ENCODE measurements at regions not wholly inside any gene's neighbourhood (a gene's known extent, or its start where the extent isn't known, plus 50 kb on each side); places are given as distances from the start of the nearest gene placed in this dataset.

DNA sequence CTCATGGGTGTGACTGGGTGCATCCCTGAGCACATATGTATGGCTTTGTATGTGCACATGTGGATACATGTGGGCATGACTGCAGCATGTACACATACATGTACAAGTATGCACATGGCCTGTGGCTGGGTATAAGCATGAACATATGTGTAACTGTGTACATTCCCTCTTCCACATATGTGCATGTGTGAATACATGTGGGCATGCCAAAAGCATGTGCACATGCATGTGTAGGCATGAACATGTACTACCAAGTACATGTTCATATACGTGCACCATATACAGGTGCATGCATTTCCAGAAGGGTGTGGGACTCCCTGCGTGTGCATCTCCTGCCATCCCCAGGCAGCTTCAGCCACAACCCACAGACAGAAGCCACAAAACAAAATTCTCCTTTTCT, 208.2 kb downstream of the MN1 start:
- Histone ChIP-seq H2BK5ac (ENCODE audit: low read depth, low read length, poor library complexity, severe bottlenecking) (no peak overlapping the region), H3K14ac (ENCODE audit: low read length in 2 of 2) (no peak overlapping the region), H3K4me3 (ENCODE audit: insufficient read depth in 1 of 2, low read depth in 1 of 2, low read length in 2 of 2) (no peak overlapping the region), H2BK120ac (ENCODE audit: low read depth, low read length) (no peak overlapping the region), H3K27ac (ENCODE audit: low read length, poor library complexity, severe bottlenecking) (no peak overlapping the region), H4K8ac (ENCODE audit: low read length) (no peak overlapping the region), H2AK5ac (ENCODE audit: low read length, severe bottlenecking) (no peak overlapping the region), H2BK15ac (ENCODE audit: low read depth, poor library complexity, severe bottlenecking) (no peak overlapping the region), H3K18ac (ENCODE audit: low read depth in 1 of 2, low read length in 2 of 2) (no peak overlapping the region), H3K27me3 (ENCODE audit: control insufficient read depth in 1 of 2, insufficient read depth in 1 of 2, low read length in 2 of 2) (peaks cover 0 to 12% of the 10 kb centered on the region in 2 experiments), H3K23ac (ENCODE audit: low read length in 2 of 2) (no peak overlapping the region), H4K91ac (ENCODE audit: low read length) (no peak overlapping the region), H3K9me3 (ENCODE audit: control insufficient read depth, low read length) (no peaks in the 10 kb centered on the region), H3K4me2 (ENCODE audit: low read length, poor library complexity, severe bottlenecking) (no peak overlapping the region), H2BK12ac (ENCODE audit: low read length in 2 of 2) (no peak overlapping the region), H2AFZ (ENCODE audit: low read depth, low read length) (no peak overlapping the region), H3K36me3 (ENCODE audit: control insufficient read depth in 1 of 2, insufficient read depth in 2 of 2, low read depth in 1 of 2, low read length in 2 of 2) (no peaks in the 10 kb centered on the region), H3K4me1 (ENCODE audit: control insufficient read depth, insufficient read depth, low read depth, low read length) (no peaks in the 10 kb centered on the region), H3K79me1 (replicated peaks; ENCODE audit: low read length, poor library complexity, severe bottlenecking) (no peaks in the 10 kb centered on the region), H3K9ac (ENCODE audit: low read length) (no peak overlapping the region), H3K4ac (ENCODE audit: low read depth in 1 of 2, low read length in 2 of 2) (no peak overlapping the region)
- WGBS, result 91% methylated on average over 2 of the region's 2 CpGs
- no peak for DNase-seq

DNA sequence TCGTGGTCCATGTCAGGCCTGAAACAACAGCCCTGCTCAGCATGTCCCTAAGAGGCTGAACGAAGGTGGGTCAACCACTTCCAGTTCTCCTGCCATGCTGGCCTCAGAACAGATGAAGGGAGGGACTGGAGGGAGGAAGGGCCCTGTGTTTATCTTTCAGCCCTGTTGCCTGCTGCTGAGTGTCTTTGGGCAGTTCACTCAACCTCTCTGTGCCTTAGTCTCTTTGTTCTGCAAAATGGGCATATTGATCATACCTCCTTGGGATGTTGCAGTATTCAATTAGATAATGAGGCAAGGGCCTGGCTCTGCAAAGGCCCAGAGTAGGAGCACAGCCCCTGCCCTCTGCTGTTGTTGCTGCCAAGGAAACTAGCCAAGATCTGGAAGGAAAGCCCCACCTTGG, 207.5 kb downstream of the MN1 start:
- Histone ChIP-seq H3K23ac (ENCODE audit: low read length in 2 of 2) (no peak overlapping the region), H2BK12ac (ENCODE audit: low read length in 2 of 2) (no peak overlapping the region), H2BK15ac (ENCODE audit: low read depth, poor library complexity, severe bottlenecking) (no peak overlapping the region), H3K14ac (ENCODE audit: low read length in 2 of 2) (no peak overlapping the region), H3K4me2 (ENCODE audit: low read length, poor library complexity, severe bottlenecking) (no peak overlapping the region), H3K9ac (ENCODE audit: low read length) (no peak overlapping the region), H3K36me3 (ENCODE audit: control insufficient read depth in 1 of 2, insufficient read depth in 2 of 2, low read depth in 1 of 2, low read length in 2 of 2) (no peaks in the 10 kb centered on the region), H2AFZ (ENCODE audit: low read depth, low read length) (no peak overlapping the region), H2BK120ac (ENCODE audit: low read depth, low read length) (no peak overlapping the region), H3K4ac (ENCODE audit: low read depth in 1 of 2, low read length in 2 of 2) (no peak overlapping the region), H3K27ac (ENCODE audit: low read length, poor library complexity, severe bottlenecking) (no peak overlapping the region), H2BK5ac (ENCODE audit: low read depth, low read length, poor library complexity, severe bottlenecking) (no peak overlapping the region), H3K18ac (ENCODE audit: low read depth in 1 of 2, low read length in 2 of 2) (no peak overlapping the region), H3K4me1 (ENCODE audit: control insufficient read depth, insufficient read depth, low read depth, low read length) (no peaks in the 10 kb centered on the region), H4K91ac (ENCODE audit: low read length) (no peak overlapping the region), H3K79me1 (replicated peaks; ENCODE audit: low read length, poor library complexity, severe bottlenecking) (no peaks in the 10 kb centered on the region), H2AK5ac (ENCODE audit: low read length, severe bottlenecking) (no peak overlapping the region), H4K8ac (ENCODE audit: low read length) (no peak overlapping the region), H3K27me3 (ENCODE audit: control insufficient read depth in 1 of 2, insufficient read depth in 1 of 2, low read length in 2 of 2) (peaks cover 0 to 12% of the 10 kb centered on the region in 2 experiments), H3K9me3 (ENCODE audit: control insufficient read depth, low read length) (no peaks in the 10 kb centered on the region), H3K4me3 (ENCODE audit: insufficient read depth in 1 of 2, low read depth in 1 of 2, low read length in 2 of 2) (no peak overlapping the region)
- 83% methylated on average over 2 of the region's 2 CpGs for WGBS
- DNase-seq, result no peak

DNA sequence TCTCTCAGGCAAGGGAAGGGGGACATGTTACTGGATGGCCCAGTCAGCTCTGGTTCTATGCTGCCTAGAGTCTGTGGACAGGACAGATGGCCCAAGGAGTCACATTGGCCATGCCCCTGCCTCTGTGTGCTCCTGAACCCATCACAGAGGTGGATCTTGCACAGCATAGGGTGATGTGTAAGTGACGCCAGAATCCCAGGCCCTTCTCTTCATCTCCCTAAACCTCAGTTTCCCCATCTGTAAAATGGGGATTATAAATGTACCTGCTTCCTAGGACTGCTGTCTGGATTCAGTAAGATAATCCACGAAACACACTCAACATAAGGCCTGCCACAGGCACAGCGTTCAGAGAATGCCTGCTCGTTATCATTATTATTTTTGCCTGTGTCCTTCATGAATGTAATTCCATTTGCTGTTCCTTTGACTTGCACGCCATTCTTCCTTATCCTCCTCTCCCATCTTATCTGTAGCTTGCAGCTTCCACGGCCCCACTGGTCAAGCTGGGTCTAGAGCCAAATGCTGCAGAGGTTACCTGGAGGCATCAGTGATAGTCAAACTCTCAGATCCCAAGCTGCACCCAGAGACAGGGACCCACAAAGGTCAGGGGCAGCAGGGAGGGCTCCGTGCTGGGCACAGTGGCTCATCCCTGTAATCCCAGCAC, 207.0 kb downstream of the MN1 start:
- no peak for DNase-seq
- no peak overlapping the region for H2BK15ac ChIP-seq (ENCODE audit: low read depth, poor library complexity, severe bottlenecking)
- H2BK120ac ChIP-seq (ENCODE audit: low read depth, low read length), result no peak overlapping the region
- no peak overlapping the region for H3K9ac ChIP-seq (ENCODE audit: low read length)
- no peak overlapping the region for H3K4me2 ChIP-seq (ENCODE audit: low read length, poor library complexity, severe bottlenecking)
- no peak overlapping the region for H2BK12ac ChIP-seq (ENCODE audit: low read length in 2 of 2)
- H3K79me1 ChIP-seq (replicated peaks; ENCODE audit: low read length, poor library complexity, severe bottlenecking), result no peaks in the 10 kb centered on the region
- H3K14ac ChIP-seq (ENCODE audit: low read length in 2 of 2), result no peak overlapping the region
- H4K8ac ChIP-seq (ENCODE audit: low read length), result no peak overlapping the region
- no peak overlapping the region for H3K4ac ChIP-seq (ENCODE audit: low read depth in 1 of 2, low read length in 2 of 2)
- no peak overlapping the region for H3K4me3 ChIP-seq (ENCODE audit: insufficient read depth in 1 of 2, low read depth in 1 of 2, low read length in 2 of 2)
- H2AK5ac ChIP-seq (ENCODE audit: low read length, severe bottlenecking), result no peak overlapping the region
- H4K91ac ChIP-seq (ENCODE audit: low read length), result no peak overlapping the region
- H3K4me1 ChIP-seq (ENCODE audit: control insufficient read depth, insufficient read depth, low read depth, low read length), result no peaks in the 10 kb centered on the region
- H3K9me3 ChIP-seq (ENCODE audit: control insufficient read depth, low read length), result no peaks in the 10 kb centered on the region
- H2BK5ac ChIP-seq (ENCODE audit: low read depth, low read length, poor library complexity, severe bottlenecking), result no peak overlapping the region
- H3K18ac ChIP-seq (ENCODE audit: low read depth in 1 of 2, low read length in 2 of 2), result no peak overlapping the region
- no peak overlapping the region for H2AFZ ChIP-seq (ENCODE audit: low read depth, low read length)
- no peak overlapping the region for H3K23ac ChIP-seq (ENCODE audit: low read length in 2 of 2)
- 93% methylated on average over 6 of the region's 7 CpGs for WGBS
- H3K27me3 ChIP-seq (ENCODE audit: control insufficient read depth in 1 of 2, insufficient read depth in 1 of 2, low read length in 2 of 2), result peaks cover 0 to 12% of the 10 kb centered on the region in 2 experiments
- no peak overlapping the region for H3K27ac ChIP-seq (ENCODE audit: low read length, poor library complexity, severe bottlenecking)
- no peaks in the 10 kb centered on the region for H3K36me3 ChIP-seq (ENCODE audit: control insufficient read depth in 1 of 2, insufficient read depth in 2 of 2, low read depth in 1 of 2, low read length in 2 of 2)

DNA sequence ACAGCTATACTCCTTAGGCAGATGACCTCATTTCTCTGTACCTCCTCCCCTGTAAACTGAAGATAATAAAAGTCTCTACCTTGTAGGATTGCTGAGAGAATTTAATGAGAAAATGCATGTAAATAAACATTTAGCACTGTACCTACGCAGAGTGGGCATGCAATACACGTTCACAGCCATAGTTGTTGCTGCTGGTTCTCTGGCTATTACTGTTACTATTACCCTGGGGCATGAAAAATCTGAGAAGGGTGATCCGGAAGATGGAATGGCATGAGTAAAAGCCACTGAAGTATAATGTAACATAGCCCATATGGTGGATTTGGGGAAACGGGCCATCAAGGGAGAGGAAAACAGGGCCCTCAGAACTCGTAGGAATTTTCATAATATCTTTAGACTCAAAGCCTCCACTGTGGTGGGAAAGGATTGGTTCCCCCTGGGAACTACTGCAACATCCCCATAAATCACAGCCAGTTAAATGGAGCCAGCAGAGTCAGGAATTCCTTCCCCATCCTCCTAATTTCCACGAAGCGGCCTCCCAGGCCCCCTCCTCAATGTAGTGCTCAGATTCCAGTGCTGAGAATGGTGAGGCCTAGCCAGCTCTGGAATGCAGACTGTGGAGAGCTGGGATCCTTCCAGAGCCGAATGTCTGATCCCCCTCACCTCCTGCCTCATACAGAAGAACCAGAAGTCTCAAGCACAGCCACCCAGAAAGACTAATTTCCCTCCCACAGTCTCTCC, 205.3 kb downstream of the MN1 start:
- Histone ChIP-seq H3K14ac (ENCODE audit: low read length in 2 of 2) (no peak overlapping the region), H3K9ac (ENCODE audit: low read length) (no peak overlapping the region), H3K36me3 (ENCODE audit: control insufficient read depth in 1 of 2, insufficient read depth in 2 of 2, low read depth in 1 of 2, low read length in 2 of 2) (no peaks in the 10 kb centered on the region), H3K27me3 (ENCODE audit: control insufficient read depth in 1 of 2, insufficient read depth in 1 of 2, low read length in 2 of 2) (peaks cover 0 to 14% of the 10 kb centered on the region in 2 experiments), H4K91ac (ENCODE audit: low read length) (no peak overlapping the region), H3K4me1 (ENCODE audit: control insufficient read depth, insufficient read depth, low read depth, low read length) (no peaks in the 10 kb centered on the region), H3K27ac (ENCODE audit: low read length, poor library complexity, severe bottlenecking) (no peak overlapping the region), H2BK12ac (ENCODE audit: low read length in 2 of 2) (no peak overlapping the region), H2BK15ac (ENCODE audit: low read depth, poor library complexity, severe bottlenecking) (no peak overlapping the region), H2BK120ac (ENCODE audit: low read depth, low read length) (no peak overlapping the region), H2BK5ac (ENCODE audit: low read depth, low read length, poor library complexity, severe bottlenecking) (no peak overlapping the region), H3K9me3 (ENCODE audit: control insufficient read depth, low read length) (no peaks in the 10 kb centered on the region), H3K79me1 (replicated peaks; ENCODE audit: low read length, poor library complexity, severe bottlenecking) (no peaks in the 10 kb centered on the region), H3K4ac (ENCODE audit: low read depth in 1 of 2, low read length in 2 of 2) (no peak overlapping the region), H4K8ac (ENCODE audit: low read length) (no peak overlapping the region), H3K4me3 (ENCODE audit: insufficient read depth in 1 of 2, low read depth in 1 of 2, low read length in 2 of 2) (no peak overlapping the region), H2AFZ (ENCODE audit: low read depth, low read length) (no peak overlapping the region), H3K4me2 (ENCODE audit: low read length, poor library complexity, severe bottlenecking) (no peak overlapping the region), H2AK5ac (ENCODE audit: low read length, severe bottlenecking) (no peak overlapping the region), H3K23ac (ENCODE audit: low read length in 2 of 2) (no peak overlapping the region), H3K18ac (ENCODE audit: low read depth in 1 of 2, low read length in 2 of 2) (no peak overlapping the region)
- 71% methylated on average over 7 of the region's 8 CpGs for WGBS
- no peak for DNase-seq
